ENCODE measurements at regions not wholly inside any gene's neighbourhood (a gene's known extent, or its start where the extent isn't known, plus 50 kb on each side); places are given as distances from the start of the nearest gene placed in this dataset.

DNA sequence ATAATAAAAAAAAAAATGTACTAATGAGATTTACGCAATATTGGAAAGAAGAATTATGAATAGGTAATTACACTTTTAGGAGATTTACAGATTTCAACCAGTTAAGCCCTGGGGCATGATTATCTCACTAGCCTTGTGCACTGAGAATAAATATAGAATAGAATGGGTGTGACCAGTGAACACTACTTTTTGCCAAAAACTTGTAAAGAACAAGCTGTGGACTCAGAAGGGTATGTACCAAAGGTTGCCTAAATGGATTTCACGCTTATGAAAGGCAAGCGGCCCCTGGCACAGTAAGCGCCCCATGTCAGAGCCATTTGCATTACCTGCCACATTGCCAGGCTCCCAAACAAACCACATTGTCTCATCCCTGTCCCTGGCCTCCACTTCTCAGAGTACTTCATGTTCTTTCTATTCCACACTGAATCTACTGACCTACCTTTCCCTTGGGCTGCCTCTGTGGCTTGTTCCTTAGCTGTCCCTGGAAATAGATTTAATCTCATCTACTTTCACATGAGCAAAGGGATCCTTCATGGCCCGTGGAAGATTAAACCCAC lies 170.6 kb upstream of the DIO2 start:
- CTCF ChIA-PET = no interaction called here
- POLR2A ChIA-PET = no interaction called here

DNA sequence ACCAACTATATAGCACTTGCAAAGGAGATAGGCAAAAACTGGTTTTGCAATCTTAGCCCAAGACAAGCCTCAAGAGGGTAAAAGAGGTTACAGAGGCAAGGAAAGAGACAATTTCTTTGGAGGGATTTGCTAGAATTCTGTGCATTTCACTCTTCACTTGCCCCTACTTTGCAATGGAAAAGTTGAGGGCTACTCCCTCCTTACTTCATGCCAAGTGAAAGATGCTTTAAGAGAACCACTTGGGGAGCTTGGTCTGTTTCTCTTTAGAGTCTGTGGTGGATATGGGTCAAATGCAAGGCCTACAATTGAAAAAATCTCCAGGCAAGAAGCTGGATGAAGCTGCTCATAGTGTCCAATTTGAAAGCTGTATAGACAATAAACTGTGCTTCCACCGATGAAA lies 167.7 kb upstream of the DIO2 start:
- ChIA-PET CTCF (no interaction called here), POLR2A (no interaction called here)

DNA sequence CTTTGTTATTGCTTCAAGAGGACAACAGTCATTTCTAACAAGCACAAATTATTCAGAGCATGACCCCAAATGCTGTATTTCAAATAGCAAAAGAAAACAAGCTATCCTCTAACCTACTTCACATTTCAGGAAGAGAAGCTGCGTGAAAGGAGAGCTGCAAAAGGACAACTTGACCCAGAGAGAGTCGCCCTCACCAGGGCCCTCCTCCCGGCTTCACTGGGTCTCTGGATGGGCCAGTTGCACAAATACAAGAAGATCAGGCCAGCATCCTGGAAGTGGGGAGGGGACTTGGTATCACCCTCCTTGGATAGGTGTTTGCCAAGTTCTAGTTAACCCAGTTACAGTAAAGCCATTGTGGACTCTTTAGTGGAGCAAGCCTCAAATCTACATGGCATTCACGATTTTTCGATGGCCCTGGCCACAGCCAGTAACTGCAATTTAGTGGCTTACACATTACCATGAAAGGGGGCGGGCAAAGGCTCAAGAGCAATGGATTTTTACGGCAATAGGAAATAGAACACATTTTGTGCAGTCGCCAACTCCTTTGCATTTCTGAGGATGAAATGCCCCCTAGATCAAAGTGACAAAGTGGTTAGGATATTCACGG lies 166.9 kb upstream of the DIO2 start:
- POLR2A ChIA-PET = no interaction called here
- CTCF ChIA-PET = no interaction called here

DNA sequence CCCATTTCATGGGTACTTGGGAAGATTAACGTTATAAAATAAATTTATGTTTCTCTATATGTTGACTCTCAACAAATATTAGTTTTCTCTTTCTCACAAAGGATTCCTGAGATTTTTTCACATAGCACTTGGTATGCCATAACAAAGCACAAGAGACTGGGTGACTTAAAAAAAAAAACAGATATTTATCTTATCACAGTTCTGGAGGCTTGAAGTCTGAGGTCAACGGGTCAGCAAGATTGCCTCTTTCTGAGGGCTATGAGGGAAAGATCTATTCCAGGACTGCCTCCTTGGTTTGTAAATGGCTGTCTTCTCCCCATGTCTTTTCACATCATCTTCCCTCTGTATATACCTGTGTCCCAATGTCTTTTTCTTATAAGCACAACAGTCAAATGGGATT lies 153.5 kb upstream of the DIO2 start:
- ChIA-PET POLR2A (no interaction called here), CTCF (no interaction called here)

DNA sequence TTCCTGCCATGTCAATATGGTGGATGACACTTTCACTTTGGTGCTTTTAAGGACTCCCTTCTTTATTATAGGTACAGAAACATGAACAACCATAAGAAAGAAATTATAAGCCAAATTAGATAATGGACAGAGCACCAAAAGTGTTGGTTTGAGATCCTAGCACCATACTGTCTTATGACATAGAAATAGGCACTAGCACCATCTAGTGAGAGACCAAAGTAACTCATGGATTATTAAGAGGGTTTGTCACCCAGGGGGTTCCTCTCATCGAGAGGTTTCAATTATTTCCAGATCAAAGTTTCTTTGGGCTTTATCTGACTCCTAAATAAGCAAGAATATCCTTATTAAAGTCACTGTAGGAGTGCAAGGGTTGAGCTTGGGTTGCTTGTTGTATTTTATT lies 153.0 kb upstream of the DIO2 start:
- CTCF ChIA-PET = no interaction called here
- POLR2A ChIA-PET = no interaction called here

DNA sequence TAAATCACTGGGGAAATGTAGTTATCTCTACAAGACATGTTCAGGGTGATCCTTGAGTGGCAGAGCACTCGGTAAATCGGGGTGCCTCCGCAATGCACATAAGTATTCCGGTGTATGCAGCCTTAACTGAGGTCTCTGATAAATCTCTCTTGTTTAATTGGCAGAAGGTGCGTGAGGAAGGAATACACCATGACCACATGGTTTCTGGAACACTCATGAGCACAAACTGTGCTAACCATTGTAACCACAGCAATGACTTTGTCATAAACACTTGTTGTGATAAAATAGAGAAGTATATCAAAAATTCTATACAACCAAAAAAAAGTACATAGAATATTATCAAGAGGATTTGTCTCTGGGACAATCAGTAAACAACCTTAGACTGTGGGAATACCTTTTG lies 146.8 kb upstream of the DIO2 start:
- CTCF ChIA-PET = no interaction called here
- POLR2A ChIA-PET = no interaction called here

DNA sequence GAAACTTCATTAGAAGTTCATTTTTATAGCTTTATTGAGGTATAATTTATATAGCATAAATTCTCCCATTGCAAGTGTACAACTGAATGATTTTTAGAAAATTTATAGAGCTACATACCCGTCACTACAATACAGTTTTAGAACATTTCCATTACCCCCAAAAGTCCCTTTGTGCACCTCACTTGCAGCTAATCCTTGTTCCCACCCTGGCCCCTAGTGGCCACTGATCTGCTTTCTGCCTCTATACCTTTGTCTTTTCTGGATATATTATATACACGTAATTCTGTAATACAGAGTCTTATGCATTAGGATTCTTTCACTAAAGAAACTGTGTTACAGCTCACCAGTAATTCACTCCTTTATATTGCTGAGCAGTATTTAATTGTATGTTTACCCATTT lies 145.1 kb upstream of the DIO2 start:
- CTCF ChIA-PET = interaction anchor here (1.0 kb wide), 1 partner anchor 30 kb away, joined by 3 read pairs; no protein-coding TSS in a partner anchor

DNA sequence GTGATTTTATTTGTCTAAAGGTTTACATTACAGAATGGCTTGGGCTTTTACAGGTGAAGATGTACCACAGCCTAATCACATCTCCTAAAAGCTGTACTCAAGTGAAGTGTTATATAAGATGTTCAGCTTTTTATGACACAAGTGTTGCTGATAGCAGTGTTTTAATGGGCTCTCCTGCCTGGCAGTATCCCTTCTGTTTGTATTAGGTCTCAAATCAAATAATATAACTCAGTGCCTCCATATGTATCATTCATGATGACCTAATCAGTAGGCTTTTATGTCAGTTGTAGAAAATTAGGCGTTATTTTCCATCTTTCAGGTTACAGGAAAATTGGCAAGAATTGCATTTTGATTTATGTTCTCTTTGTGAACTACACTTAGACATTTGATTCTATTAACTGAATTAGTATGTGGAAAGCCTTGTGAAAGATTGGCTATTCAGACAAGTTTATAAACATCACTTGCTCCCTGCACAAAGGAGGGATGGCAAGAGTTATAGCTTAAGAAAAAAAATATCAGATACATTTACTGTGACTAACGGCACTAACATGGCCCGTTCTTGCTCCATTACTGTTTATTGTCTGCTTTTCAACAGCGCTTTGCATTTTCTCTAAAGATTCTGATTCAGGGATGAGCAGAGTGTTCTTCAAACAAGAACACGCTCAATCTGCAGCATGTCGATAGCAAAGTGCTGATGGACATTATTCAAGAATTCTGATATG lies 143.7 kb upstream of the DIO2 start:
- CTCF ChIA-PET = no interaction called here

More for the DNA sequence above, 145.1 kb upstream of the DIO2 start:
- POLR2A ChIA-PET = no interaction called here

DNA sequence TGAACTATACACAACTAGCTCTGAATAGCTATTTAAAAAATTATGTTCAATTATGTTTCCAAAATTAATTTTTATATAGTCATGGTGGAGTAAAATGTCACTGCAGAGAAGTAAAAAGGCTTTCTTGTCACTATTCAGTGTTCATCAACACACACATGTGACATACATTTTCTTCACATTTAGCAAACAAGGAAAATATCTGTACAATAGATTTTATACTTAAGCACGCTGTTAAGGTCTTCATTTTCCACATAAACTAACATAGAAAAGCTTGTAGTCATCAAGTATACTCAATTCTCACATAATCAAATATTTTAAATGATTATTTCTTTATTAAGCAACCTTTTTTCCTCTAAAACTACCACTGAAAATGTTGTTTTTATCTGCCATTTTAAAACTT lies 141.2 kb upstream of the DIO2 start:
- CTCF ChIA-PET = no interaction called here
- POLR2A ChIA-PET = no interaction called here

More for the DNA sequence above, 143.7 kb upstream of the DIO2 start:
- POLR2A ChIA-PET = no interaction called here

DNA sequence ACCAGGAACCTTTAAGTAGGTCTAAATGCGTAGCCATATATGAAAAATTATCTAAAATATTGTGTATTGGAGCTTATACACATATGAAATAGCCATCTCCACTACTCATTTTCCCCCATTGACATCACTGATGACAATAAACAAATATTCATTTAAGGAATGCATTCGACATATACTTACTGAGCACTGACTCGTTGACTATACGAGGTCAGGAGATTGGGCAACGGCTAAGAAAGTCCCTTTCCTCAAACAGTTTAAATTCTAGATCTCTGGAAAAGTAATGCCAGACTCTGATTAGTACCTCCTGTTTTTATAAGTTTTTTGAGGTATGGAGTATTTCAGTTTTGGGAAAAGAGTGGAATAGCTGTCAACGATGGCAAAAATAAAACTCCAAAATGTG lies 139.4 kb upstream of the DIO2 start:
- CTCF ChIA-PET = no interaction called here
- POLR2A ChIA-PET = no interaction called here

DNA sequence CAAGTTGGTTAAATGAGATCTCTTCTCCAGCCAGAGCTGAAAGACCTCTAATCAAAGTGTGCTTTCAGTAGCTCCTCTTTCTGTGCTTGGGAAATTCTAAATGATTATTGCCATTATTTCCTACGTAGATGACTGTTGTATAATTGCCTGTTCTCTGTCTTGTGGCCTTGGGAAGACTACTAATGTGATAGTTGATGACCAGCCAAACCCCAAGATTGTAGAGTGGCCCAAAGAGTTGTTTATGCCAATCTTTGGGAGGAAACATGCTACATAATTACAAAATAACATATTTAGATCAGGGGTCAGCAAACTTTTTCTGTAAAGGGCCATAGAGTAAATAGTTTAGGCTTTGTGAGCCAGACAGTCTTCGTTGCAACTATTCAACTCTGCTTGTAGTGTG lies 135.1 kb upstream of the DIO2 start:
- POLR2A ChIA-PET = no interaction called here
- CTCF ChIA-PET = no interaction called here

DNA sequence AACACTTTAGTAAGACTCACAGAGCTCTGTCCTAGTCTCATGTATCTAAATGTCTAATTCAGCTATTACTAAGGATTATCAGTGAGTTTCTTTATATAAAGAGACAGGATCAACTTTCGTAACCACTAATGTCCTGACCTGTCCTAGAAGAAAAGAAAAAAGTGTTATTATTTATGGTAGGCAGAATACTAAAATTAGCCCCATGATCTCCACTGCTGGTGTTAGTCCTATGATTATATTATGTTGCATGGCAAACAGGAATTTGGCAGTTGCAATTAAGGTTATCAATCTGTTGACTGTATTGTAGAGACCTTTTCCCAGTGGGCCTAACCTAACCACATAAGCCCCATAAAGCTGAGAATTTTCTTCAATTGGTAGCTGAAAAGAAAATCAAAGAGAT lies 132.9 kb upstream of the DIO2 start:
- ChIA-PET CTCF (no interaction called here), POLR2A (no interaction called here)

DNA sequence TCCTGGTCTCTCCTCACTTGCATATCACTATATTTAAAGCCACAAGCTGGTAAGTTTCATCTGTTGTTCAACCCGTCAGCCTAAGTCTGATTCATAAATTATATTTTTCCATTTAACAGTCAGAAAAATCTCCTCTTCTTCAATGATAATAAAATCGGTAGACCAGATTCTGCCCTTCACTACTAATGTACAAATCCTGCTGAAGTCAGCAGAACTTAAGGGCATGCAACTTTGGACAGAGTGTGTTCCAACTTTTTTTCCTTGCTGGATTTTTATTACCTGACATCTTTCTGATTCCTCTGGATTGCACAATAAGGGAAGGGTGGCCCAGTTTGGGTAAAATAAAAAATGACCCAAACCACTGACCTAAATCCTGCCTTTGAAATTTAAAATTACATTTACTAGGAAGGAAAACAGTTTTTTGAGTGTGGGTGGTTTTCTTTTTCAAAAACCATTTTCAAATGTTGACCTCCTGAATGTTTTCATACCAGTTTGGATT lies 125.4 kb upstream of the DIO2 start:
- POLR2A ChIA-PET = no interaction called here

DNA sequence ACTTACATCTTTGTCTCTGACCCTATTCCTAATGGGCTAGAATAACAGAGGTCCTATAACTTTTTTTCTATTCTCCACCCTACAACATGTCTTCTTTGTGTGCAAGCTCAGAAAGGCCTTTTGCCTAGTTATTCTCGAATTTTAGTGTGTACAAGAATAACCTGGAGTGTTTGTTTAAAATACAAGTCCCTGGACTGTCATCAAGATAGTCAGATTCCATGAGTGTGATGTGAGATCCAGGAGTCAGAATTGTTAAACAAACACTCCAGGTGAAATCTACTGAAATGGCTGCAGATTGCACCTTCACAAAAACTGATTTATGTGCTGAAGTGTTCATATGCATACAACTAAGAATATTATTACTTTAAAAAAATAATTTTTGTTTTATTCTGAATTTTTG lies 114.4 kb upstream of the DIO2 start:
- POLR2A ChIA-PET = no interaction called here
- CTCF ChIA-PET = no interaction called here

More for the DNA sequence above, 125.4 kb upstream of the DIO2 start:
- CTCF ChIA-PET = no interaction called here

DNA sequence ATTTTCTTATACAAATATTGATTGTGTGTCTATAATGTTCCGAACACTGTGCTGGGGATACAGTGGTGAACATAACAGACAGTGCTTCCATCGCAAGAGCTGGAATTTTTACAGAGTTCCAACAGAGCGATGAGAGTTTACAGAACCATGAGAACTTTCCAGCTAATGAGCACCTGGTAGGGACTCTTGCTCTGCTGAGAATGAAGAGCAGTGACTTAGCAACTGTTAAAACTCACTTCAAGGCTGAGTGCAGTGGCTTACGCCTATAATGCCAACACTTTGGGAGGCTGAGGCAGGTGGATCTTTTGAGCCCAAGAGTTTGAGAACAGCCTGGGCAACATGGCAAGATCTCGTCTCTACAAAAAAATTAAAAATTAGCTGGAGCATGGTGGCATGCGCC lies 113.8 kb upstream of the DIO2 start:
- POLR2A ChIA-PET = no interaction called here

DNA sequence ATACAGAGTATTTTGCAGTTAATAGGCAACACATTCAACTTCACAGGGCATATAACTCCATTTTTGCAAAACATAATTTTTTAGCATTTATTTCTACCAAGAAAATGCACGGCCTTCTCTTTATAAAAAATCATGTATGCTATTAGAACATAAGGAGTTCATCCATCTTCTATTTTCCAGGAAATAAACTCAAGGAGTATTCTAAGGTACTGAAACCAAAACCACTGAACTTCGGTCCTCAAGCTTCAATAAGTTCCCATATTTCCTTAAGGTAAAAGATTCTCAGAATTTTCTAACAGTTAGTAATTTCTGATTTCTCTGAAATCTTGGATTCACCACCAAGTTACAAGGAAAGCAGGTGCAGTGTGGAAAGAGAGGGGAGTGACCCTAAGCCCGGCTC lies 113.3 kb upstream of the DIO2 start:
- POLR2A ChIA-PET = no interaction called here
- CTCF ChIA-PET = no interaction called here

More for the DNA sequence above, 113.8 kb upstream of the DIO2 start:
- CTCF ChIA-PET = no interaction called here

DNA sequence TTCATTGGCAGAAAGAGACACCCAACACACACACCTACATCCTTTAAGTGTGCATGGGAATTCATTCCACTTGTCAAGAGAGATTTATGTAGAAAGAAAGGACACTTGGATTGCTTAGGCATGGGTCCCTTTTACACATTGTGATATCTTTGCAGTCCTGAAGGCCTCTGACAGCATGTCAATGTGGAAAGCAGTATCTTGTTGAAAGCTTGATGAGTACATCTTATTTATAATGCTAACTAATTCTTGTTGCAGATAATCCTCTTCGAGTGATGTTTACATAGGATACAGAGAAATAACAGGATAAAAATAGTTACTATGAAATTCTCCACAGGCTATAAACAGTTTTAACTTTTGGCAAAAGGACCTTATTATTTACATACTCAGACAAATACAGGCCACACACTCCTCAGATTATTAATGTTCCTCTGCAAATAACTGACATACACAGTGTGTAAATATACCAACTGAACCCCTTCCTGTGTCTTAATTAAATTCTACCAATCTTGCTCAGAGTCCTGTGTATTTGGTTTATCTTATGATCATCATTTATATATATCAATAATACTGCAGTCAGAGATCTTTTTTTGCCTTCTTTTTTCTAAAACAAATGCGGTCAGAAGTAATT lies 111.8 kb upstream of the DIO2 start:
- ChIA-PET POLR2A (no interaction called here), CTCF (no interaction called here)

DNA sequence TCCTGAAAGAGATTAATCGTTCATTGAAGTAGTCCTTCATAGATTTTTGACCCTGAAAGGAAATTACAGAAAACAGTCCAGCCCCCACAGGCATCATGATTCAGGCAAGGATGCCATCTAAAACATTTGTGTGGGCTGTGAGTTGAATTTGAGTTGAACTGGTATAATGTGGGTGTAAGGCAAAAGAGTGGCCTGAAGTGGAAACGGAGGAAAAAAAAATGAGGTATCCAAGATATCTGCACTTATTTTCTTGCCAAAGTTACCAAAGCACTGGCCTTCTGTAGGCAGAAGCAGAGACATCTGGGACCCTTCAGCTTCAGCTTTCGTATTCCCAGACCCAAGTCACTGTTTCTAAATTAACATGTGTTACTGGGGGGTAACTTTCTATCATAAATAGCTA lies 105.1 kb upstream of the DIO2 start:
- POLR2A ChIA-PET = no interaction called here
- CTCF ChIA-PET = no interaction called here

DNA sequence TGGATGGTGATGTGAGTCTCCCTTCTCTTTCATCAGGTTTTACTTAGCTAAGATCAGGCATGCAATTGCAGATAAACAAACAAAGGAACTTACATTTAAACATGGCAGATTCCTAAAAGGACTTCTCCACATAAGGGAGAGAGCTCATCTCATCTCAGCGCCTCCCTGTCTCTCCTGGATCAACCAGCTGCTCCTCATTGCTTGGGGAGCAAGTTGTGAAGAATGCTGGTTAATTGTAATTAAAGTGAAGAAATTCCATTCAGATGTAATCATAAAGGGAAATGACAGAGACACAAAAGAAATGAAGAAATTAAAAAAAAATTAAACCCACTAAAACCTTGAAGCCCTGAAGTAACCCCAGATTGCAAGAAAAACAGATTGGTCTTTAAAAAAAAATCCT lies 104.4 kb upstream of the DIO2 start:
- CTCF ChIA-PET = no interaction called here
- POLR2A ChIA-PET = no interaction called here

DNA sequence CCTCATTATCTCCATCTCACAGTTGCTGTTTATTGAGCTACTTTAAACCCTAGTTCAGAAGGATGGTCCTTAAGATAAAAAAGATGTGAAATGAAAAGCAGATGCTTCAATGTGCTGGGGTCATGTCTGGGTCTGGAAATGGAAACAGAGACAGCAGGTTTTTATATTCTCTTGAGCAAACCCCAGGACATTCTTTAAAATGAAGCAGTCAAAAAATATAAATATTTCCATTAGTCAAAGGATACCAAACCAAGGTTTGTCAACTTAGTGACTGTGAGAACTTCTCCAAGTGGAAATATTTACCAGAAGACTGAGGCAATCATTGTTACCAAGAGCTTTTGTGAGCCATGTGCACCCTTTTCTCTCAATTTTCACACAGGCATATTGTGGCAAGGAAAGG lies 102.5 kb upstream of the DIO2 start:
- ChIA-PET CTCF (no interaction called here), POLR2A (no interaction called here)

DNA sequence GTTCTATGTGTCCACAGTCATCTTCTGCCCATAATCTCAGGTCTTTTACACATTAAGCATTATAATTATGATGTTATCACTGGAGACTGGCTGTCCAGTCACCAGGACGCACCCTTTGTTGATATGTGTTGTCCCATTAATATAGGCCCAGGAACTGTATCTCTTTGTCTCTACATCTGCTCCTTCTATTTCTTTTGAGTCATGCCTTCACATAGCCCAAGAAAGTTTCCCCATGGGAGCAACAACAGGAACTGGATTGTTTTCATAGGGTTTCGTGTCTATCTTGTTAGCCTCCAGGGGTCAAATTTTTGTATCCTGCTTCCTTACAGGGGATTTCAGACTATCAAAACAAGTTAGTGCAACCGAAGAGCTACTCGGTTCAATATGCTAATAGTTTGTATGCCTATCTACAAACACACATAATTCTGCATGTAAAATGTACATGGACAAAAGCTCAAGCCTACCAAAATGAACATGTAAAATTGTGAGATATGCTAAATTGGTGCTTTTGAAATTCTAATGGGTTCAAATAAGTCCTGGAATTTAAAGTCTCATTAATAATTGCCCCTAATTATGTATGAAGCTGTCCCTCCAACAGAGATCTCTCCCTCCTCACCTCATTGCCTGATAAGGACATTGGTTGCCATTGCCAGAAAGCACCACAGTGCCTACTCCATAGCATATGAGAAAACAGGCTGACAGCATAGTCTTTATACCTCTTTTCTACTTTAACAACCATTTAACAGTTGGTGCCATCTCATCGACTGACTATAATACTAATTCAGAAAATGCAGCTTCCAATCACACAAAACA lies 99.8 kb upstream of the DIO2 start:
- POLR2A ChIA-PET = no interaction called here

More for the DNA sequence above, 99.8 kb upstream of the DIO2 start:
- CTCF ChIA-PET = no interaction called here
